CMK (cell line): ENCODE measurements at regions not wholly inside any gene's neighbourhood (a gene's known extent, or its start where the extent isn't known, plus 50 kb on each side); places are given as distances from the start of the nearest gene placed in this dataset.
"Not testable (repeated sequence)": the region's sequence is repeated elsewhere in the genome, so short reads cannot be mapped to it uniquely, and the experiment has no call there.

Source experiments
- DNase-seq: peaks from one replicate; pipeline ENCODE4 v3.0.0-alpha.2; 2010; ENCODE audit warnings: low read depth

DNA sequence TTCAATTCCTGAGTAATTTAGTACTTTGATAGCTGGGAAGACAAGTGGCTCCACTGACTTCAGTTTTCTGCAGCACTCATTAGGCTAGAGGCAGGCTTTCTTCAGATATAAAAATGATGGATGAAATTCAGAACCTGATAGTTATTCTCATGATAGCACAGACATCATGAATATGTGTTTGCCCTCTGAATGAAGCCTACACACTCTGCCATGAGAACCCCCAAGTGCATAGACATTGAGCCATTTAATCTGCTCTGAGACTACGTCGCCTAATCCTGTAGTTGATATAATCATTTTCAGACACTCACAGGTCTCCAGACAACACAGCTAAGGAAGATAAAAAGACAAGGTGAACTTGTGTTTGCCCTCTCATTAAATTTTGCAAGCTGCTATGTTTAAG is 566.1 kb downstream of the AMY1C start:
- DNase-seq: no peak

DNA sequence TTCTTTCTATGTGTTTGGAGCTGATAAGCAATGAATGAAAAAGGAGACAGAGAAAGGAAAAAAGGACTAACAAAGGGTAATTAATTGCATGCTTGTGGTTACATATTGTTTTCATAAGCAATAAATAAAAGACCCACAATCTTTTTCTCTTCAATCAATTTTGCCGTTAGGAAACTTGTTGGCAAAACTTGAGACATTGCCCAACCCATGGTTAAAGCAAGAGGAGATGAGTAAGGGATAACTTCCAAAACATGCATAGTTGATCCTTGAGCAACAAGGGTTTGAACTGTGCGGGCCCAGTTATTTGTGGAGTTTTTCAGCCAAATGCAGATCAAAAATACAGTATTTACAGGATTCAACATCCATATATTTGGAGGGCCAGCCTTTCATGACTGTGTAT is 572.4 kb downstream of the AMY1C start:
- no peak for DNase-seq

DNA sequence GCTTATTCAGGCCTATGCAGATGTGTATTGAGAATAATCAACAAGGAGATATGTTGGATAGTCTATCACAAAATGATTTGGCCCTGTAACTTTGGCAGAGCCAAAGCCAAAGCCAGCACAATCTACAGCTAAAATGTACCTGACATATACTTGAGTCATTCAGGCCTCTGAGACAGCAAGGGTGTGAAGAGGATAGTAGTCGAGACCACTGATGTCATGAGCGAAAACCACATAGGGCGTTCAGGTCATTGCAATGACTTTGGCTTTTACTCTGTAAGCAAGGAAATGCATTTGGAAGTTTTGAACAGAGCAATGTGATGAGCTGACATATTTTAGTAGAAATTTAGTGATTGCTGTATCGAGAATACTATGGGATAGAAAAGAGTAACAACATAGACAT is 579.6 kb downstream of the AMY1C start:
- DNase-seq: no peak

DNA sequence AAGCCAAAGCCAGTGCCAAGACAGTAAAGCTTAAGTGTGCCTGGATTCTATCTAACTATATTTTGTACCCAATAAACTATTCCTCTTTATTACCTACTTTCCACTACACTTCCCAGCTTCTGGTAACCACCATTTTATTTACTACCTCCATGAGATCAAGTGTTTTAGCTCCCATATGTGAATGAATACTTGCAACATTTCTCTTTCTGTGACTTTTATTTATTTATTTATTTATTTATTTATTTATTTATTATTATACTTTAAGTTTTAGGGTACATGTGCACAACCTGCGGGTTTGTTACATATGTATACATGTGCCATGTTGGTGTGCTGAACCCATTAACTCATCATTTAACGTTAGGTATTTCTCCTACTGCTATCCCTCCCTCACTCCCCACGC is 582.1 kb downstream of the AMY1C start:
- no peak for DNase-seq

DNA sequence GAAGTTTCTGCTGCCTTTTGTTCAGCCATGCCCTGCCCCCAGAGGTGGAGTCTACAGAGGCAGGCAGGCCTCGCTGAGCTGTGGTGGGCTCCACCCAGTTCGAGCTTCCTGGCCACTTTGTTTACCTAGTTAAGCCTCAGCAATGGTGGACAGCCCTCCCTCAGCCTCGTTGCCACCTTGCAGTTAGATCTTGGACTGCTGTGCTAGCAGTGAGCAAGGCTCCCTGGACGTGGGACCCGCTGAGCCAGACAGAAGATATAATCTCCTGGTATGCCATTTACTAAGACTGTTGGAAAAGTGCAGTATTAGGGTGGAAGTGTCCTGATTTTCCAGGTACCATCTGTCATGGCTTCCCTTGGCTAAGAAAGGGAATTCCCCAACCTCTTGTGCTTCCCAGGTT is 588.2 kb downstream of the AMY1C start:
- not testable (repeated sequence) for DNase-seq

DNA sequence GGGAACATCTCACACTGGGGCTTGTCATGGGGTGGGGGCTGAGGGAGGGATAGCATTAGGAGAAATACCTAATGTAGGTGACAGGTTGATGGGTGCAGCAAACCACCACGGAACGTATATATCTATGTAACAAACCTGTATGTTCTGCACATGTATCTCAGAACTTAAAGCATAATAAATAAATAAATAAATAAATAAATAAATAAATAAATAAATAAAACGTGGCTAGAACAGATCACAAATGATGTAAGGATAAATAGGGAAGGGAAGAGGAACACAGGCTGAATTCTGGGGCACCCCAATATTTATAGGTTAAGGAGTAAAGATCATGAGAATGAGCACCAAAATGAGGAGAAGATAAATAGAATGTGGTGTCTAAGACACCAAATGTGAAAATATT is 592.2 kb downstream of the AMY1C start:
- no peak for DNase-seq

DNA sequence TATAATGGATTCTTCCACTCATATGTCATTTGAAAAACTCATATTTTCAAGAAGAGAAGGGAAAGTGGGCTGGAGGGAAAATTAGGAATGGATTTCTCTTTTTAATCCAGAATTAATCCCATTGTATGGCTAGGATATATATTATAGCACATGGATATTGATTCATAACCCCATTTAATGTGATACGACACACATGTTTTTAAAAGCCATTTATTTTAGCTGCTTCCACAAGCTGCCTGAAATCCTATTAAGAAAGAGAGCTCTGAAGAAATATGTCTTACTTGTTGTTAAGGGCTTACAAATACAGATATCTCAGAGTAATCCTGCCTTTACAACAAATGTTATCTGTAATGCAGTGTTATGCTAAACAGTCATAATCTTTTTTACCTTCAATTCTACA is 598.6 kb downstream of the AMY1C start:
- no peak for DNase-seq

DNA sequence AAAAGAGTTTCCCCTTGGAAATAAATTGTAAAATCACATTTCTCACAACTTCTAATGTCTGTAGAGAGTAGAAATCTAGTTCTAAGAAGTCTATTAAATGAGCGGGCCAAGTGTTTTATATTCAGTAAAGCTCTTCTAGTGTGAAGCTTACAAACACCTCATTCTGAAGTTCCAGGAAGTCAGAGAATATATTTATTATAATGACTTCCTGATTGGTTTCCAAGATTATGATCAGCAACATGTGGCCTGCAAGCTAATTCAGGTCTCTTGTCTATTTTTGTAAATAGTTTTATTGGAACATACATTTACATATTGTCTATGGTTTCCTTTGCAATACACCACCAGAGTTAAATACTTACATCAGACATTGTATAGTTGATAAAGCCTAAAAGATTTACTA is 603.9 kb downstream of the AMY1C start:
- no peak for DNase-seq

DNA sequence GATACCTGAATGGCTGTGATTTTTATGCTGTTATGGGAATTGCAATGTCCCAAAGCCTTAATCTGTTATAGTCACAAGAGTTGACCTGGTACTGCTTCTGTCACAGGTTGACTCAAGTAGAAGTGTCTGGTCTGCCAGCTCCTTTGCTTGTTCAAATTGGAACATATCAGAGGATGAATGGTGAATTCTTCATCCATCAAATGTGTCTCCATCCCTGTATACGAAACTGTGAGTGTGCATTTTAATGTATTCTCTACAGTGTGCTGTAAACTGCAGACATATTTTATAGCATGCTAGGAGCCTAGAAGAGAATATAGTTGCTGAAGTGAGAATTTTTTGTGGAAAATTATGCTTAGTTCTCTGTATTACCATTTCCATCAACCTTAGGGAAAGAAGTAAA is 608.4 kb downstream of the AMY1C start:
- no peak for DNase-seq

DNA sequence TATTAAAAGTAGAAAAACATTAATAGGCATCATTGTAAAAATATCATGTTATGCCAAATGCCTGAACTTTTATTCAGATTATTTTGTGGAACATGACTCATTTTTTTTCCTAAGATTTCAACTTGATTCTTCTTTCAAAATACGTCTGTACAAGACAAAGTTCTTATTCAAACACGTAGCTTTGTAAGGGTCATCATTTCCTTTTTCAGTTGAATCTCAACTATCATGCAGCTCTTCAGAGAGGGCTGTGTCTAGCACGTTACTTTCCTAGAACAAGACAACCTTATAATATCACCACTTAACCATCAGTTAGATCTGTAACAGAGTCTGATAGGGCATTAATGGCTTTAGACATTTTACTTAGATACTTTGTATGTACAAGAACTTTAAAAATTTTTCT is 608.9 kb downstream of the AMY1C start:
- no peak for DNase-seq

DNA sequence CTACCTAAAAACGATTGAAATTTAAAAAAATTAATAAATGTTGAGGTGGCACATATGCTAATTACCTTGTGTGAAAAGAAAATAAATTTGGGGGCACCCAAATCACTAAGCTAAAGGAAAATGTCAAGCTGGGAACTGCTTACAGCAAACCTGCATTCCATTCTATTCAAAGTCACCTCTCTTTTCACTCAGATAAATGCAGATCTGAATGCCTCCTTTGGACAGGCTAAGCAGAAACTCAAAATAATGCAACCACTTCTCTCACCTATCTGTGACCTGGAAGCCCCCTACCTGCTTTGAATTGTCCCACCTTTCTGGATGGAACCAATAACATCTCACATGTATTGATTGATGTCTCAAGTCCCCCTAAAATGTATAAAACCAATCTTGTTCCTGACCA is 628.7 kb downstream of the AMY1C start:
- no peak for DNase-seq

DNA sequence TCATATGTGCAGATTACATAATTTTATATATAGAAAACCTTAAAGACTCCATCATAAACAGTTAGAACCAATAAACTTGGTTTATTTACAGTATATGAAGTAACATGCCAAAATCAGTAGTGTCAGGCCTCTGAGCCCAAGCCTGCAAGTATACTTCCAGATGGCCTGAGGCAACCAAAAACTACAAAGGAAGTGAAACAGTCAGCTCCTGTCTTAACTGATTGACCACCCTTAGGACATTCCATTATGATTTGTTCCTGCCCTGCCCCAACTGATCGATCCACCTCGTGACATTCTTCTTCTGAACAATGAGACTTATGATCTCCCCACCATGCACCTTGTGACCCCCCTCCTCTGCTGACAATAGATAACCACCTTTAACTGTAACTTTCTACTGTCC is 630.3 kb downstream of the AMY1C start:
- DNase-seq: no peak

DNA sequence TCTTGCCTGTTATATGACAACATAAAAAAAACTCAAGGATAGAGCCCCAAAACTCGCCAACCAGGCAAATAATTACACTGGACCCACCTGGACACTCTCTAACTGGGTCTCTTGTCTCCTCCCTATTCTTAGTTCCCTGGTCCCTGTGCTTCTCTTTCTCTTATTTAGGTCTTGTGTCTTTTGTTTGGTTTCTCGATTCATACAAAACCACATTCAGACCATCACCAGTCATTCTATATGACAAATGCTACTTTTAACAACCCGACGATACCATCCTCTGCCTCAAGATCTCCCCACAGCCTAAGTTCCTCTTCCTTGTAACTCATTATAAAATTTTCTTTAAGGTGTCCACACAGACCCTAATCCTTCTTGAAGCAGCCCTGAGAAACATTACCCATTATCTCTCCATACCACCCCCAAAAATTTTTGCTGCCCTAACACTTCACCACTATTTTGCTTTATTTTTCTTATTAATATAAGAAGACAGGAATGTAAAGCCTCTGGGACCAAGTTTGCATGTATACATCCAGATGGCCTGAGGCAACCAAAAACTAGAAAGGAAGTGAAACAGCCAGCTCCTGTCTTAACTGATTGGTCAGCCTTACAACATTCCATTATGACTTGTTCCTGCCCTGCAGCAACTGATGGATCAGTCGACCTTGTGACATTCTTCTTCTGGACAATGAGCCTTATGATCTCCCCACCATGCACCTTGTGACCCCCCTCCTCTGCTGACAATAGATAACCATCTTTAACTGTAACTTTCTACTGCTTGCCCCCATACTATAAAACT is 638.2 kb downstream of the AMY1C start:
- no peak for DNase-seq

DNA sequence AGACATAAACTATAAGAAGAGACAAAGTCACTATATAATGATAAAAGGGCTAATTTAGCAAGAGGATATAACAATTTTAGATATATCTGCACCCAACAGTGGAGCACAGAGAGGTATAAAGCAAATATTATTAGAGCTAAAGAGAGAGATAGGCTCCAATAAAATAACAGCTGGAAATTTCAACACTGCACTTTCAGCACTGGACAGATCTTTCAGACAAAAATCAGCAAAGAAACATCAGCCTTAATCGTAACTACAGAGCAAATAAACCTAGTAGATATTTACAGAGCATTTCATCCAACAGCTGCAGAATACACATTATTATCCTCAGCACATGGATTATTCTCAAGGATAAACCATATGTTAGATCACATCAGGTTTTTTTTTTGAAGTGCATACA is 642.9 kb downstream of the AMY1C start:
- DNase-seq: no peak

DNA sequence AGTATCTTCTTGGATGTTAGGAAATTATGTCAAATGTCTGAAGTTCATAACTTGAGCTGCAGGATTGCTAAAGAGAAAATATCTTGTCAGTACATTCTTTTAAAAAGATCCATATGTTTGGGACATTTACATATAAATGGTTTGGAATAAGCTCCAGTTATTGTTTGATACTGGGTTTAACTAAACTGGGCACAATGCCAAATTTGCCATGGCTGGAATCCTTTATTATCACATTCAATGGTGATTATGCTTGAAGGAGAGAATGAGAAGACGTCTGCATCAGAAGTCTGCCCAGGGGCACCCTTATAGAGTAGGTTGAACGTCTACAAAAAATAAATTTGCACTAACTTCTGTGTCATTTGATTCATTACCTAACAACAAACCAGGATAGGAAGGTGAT is 652.5 kb downstream of the AMY1C start:
- DNase-seq: no peak

DNA sequence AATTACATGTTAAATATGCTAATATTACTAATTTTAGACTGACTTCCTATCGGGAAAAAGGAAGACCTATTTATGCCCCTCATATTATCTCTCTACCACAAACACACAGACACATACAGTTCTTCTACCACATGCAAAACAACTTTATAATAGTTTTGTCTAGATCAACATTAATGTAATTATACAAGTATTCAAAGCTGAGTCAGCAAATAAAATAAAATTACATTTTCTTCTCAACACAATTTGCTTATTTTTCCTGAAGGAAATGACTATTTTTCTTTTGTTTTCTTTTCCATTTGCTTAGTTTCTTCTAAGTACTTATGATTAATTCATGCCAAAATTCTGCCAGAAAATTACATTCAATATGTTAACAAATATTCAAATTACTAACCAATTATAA is 654.2 kb downstream of the AMY1C start:
- no peak for DNase-seq

DNA sequence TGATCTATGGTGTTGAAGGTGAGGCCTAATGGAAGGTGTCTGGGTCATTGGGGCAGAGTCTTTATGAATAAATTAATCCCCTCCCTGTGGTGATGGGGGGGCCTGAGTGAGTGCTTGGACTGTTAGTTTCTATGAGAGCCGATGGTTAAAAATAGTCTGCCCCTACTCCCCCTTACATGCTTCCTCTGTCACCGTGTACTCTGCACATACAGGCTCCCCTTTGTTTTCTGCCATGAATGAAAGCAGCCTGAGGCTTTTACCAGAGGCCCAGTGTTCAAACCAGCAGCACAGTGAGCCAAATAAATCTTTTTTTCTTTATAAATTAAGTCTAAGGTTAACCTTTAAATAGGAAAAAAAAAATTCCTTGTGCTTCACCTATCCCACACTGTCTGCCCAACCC is 657.0 kb downstream of the AMY1C start:
- DNase-seq: no peak

DNA sequence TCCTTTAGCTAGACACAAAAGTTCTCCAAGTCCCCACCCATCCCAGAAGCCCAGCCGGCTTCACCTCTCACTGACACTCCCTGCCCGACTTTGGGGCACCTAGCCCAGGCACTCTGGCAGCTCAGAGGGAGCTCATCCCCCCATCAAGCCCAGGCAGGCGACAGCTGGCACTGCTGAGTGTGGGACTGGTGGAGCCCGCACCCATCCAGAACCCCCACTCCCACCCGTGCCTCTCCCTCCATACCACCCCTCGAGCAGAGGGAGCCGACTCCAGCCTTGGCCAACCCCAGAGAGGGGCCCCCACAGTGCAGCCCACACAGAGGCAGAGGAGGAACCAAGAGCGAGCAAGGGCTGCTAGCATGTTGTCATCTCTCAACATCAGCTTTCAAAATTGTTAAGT is 658.6 kb downstream of the AMY1C start:
- no peak for DNase-seq

DNA sequence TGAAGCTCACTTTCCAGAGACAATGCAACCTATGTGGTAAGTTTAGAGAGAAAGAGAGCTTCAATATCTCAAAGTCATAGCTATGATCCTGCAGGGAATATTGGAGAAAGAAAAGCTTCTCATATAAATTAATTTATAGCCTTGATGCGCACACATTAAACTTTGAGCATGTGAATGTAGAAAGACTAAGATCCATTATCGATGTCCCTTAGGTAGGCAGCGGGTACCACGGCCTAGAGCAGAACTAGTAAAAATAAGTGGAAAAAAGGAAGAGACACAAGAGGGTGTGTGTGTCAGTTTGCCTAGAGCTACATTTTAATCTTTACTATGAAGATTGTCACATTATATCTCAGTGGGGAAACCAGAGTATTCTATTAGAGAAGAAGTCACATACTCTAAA is 685.6 kb downstream of the AMY1C start:
- no peak for DNase-seq

DNA sequence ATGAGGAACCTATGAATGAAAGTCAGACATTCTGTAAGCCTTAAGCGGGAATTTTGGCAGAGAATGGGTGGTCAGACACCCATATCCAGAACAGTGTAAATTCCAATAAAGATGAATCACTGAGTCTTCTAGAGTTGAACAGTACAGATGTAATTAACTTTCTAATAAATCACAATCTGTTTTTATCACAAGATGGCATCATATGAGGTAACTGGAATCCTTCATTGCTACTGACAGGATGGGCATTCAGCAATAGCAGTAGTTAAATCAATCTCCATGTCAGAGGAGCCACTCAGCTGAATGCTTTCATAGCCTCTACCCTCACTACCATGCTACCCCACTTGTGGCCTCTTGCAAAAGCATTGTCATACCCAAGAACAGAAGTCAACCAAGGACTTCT is 690.3 kb downstream of the AMY1C start:
- no peak for DNase-seq

DNA sequence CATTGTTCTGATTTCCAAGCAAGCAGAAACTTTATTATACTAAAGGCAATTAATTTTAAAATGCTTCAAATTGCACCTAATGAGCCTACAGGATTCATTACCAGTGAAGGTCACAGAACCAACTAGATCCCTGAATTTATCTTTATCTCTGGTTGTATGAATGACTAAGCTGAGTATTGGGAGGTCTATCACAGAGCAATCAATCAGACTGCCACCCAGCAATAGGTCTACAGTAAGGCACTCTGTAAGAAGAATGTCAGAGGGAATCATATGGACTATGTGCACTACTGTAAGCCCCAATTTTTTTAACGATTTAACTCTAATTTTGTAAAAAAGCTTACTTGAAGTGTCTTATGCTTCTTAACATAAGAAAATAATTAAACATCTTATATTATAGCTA is 707.0 kb downstream of the AMY1C start:
- DNase-seq: no peak

DNA sequence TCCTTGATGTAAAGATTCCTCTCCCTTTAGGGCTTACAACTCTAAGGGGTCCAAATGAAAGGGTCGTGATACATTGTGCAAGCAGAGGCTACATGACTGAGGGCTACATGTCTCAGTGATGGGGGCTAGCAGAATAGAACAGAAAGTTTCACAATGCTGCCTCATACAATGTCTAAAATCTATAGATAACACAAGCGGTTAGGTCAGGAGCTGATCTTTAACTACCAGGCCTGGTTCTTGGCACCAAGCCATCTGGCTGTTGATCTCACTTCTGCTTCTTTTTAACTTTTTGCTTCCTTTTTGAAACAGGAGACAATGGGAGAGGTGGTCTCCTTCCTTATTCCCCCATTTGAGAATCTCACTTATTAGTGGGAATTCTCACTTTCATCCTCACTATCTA is 710.2 kb downstream of the AMY1C start:
- peak; percentile 32 for DNase-seq

DNA sequence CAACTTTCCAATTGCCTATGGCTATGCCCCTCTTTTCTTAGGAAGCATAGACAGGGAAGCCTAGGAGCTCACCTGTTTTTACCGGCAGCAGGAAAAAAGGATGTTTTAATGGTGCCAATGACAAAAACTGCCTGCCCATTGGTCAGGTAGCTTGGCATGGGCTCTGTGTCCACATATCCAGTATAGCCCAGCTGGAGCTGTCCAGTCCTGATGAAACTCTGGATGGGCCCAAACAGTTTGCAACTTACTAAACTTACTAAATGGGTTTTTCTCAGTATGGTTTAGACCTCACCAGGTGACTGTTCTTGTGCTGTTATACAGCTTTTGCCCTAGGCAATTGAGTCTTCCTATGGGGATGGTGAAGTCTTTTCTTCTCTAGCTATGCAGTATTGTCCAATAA is 711.2 kb downstream of the AMY1C start:
- DNase-seq: no peak

DNA sequence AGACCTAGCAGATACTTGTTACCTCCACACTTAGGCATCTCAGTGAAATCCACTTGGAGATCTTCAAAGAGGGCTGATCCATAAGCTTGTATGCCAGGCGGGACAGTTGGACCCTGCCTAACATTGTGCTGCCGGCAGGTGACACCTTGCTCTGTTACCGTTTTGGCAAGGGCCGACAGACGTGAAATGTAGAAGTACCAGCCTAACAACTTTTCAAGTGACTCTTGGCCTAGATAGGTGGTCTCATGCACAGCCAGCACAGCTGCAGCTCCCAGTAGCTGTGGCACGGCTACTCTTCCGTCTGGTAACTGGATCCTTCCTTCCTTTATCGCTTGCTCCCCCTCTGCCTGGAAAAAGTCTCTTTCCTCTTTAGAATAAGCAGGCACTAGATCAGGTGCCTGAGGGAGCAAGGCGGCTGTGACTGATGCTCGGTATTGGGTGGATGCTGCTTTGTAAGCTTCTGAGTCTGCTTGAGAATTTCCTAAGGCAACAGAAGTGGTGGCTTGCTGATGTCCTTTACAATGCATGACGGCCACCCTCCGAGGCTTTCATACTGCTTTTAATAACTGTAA is 713.5 kb downstream of the AMY1C start:
- no peak for DNase-seq
